Suprapubic skin (tissue), 4 donors: ENCODE measurements at regions not wholly inside any gene's neighbourhood (a gene's known extent, or its start where the extent isn't known, plus 50 kb on each side); places are given as distances from the start of the nearest gene placed in this dataset.

Source experiments
- POLR2A ChIP-seq, 2 donors: fragments of 450-650 bp; IDR thresholded peaks; one replicate each; pipeline ENCODE4 v1.6.1; 2017; ENCODE audit warnings: antibody characterized with exemption in 2 of 2, mild to moderate bottlenecking in 2 of 2, moderate library complexity in 2 of 2
- POLR2AphosphoS5 ChIP-seq, 3 donors: sonication (generic); formaldehyde crosslinking; IDR thresholded peaks; one replicate each; pipeline ENCODE4 v1.6.1; 2017; ENCODE audit warnings: antibody characterized with exemption in 3 of 3
- TF ChIP-seq, protein P1 (sequence below), 2 donors: fragments of 200-600 bp in 1 of 2; fragments of 450-650 bp in 1 of 2; sonication (generic) in 1 of 2; IDR thresholded peaks; one replicate each; pipeline ENCODE4 v1.5.1; 2016 to 2019; ENCODE audit warnings: antibody characterized with exemption in 2 of 2, mild to moderate bottlenecking in 1 of 2, moderate library complexity in 1 of 2

DNA sequence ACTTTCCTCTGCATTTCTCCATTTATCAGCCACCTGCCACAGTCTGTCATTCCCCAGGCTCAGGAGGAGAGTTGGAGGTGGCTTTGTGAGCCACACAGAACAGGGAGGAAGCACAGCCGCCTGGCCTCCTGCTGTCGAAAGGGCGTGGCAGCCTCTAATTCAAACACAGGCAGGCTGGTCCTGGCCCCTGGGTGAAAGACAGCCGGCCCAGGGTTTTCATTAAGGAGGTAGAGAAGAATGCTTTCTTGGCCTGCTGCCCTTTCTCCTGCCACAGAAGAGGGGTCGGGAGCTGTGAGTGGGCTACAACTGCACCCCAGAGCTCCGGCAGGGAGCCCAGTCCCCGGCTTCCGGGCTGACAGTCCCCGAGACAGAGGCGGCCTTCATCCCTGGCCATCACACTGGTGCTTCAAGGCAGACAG, 108.6 kb upstream of the FZD10 start:
- TF ChIP-seq, protein P1, sequence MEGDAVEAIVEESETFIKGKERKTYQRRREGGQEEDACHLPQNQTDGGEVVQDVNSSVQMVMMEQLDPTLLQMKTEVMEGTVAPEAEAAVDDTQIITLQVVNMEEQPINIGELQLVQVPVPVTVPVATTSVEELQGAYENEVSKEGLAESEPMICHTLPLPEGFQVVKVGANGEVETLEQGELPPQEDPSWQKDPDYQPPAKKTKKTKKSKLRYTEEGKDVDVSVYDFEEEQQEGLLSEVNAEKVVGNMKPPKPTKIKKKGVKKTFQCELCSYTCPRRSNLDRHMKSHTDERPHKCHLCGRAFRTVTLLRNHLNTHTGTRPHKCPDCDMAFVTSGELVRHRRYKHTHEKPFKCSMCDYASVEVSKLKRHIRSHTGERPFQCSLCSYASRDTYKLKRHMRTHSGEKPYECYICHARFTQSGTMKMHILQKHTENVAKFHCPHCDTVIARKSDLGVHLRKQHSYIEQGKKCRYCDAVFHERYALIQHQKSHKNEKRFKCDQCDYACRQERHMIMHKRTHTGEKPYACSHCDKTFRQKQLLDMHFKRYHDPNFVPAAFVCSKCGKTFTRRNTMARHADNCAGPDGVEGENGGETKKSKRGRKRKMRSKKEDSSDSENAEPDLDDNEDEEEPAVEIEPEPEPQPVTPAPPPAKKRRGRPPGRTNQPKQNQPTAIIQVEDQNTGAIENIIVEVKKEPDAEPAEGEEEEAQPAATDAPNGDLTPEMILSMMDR (IDR thresholded peaks at IDR 0.05), result no peak
- TF ChIP-seq POLR2AphosphoS5 (IDR thresholded peaks at IDR 0.05) (no peak), POLR2A (IDR thresholded peaks at IDR 0.05) (no peak)
